NCI-H82 treated with DMSO at 0.1 percent for 48 hours (cell line): ENCODE measurements at regions not wholly inside any gene's neighbourhood (a gene's known extent, or its start where the extent isn't known, plus 50 kb on each side); places are given as distances from the start of the nearest gene placed in this dataset.

Experiments
- DNase-seq: peaks from one replicate; lab custom pipeline; 2025; ENCODE audit not compliant: unreplicated experiment; lab: John Stamatoyannopoulos, UW

DNA sequence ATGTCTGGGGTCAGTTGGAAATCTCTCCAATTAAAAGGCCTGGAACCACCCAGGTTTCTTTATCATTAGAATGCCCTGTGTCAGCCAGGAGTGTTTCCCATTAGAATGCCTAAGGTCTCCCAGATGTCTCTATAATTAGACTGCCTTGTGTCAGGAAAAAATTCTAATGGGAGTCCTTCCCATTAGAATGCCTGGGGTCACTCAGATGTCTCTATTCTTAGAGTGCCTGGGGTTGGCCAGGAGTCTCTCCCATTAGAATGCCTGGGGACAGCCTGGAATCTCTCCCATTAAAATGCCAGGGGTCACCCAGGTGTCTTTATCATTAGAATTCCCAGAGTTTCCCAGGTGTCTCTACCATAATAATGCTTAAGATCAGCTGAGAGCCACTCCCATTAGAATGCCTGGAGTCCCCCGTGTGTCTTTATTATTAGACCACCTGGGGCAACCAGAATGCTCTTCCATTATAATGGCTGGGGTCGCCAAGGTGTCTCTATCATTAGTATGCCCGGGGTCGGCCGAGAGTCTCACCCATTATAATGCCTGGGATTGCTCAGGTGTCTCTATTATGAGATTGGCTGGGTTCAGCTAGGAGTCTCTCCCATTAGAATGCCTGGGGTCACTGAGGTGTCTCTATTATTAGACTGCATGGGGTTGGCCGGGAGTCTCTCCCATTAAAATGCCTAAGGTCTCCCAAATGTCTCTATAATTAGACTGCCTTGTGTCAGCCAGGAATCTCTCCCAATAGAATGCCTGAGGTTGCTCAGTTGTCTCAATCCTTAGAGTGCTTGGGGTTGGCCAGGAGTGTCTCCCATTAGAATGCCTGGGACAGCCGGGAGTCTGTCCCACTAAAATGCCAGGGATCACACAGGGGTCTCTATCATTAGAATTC lies 2254.6 kb downstream of the TP53TG3F start:
- DNase-seq = no peak

GRCh38 chr16:35714665-35715064 lies 2255.3 kb downstream of the TP53TG3F start:
- no peak for DNase-seq

DNA sequence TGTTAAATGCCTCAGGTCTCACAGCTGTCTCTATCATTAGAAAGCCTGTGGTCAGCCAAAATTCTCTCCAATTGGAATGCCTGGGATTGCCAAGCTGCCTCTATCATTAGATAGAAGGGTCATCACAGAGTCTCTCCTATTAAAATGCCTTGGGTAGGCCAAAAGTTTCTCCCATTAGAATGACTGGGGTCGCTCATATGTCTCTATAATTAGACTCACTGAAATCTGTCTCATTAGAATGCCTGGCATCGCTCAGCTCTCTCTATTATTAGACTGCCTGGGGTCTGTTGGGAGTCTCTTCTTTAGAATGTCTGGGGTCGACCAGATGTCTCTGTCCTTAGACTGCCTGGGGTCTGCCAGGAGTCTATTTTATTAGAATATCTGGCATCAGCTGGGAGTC lies 2265.1 kb downstream of the TP53TG3F start:
- DNase-seq = no peak

DNA sequence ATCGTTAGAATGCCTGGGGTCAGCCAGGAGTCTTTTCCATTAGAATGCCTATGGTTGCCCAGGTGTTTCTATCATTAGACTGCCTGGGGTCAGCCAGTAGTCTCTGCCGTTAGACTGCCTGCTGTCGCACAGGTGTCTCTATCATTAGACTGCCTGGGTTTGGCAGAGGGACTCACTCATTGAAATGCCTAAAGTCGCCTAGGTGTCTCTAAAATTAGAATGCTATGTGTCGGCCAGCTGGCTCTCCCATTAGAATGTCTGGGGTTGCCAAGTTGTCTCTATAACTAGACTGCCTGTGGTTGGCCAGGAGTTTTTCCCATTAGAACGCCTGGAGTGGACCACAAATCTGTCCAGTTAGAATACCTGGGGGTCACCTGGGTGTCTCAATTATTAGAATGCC lies 2266.5 kb downstream of the TP53TG3F start:
- DNase-seq = no peak

GRCh38 chr16:35730251-35730650 lies 2270.8 kb downstream of the TP53TG3F start:
- DNase-seq = no peak

- no peak for DNase-seq
Measured at GRCh38 chr16:35731341-35732040, 2272.1 kb downstream of the TP53TG3F start.

- no peak for DNase-seq
Measured at GRCh38 chr16:35732046-35732810, 2272.8 kb downstream of the TP53TG3F start.

DNA sequence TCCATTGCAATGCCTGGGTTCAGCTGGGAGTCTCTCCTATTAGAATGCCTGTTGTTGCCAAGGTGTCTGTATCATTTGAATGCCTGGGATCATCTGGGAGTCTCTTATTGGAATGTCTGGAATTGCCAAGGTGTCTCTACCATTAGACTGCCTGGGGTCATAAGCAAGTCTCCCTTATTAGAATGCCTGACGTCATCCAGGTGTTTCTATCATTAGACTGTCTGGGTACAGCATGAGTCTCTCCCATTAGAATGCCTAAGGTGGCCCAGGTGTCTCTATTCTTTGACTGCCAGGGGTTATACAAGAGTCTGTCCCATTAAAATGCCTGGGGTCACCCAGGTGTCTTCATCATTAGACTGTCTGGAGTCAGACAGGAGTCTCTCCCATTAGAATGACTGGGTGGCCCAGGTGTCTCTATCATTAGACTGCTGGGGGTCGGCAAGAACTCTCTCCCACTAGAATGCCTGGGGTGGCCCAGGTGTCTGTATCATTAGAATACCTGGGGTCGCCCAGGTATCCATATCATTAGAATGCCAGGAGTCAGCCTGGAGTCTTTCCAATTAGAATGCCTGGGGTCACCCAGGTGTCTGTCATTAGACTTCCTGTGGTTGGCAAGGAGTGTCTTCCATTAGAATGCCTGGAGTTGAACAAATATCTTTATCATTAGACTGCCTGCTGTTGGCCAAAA lies 2274.0 kb downstream of the TP53TG3F start:
- no peak for DNase-seq

GRCh38 chr16:35733971-35734702 lies 2274.7 kb downstream of the TP53TG3F start:
- DNase-seq = no peak

DNA sequence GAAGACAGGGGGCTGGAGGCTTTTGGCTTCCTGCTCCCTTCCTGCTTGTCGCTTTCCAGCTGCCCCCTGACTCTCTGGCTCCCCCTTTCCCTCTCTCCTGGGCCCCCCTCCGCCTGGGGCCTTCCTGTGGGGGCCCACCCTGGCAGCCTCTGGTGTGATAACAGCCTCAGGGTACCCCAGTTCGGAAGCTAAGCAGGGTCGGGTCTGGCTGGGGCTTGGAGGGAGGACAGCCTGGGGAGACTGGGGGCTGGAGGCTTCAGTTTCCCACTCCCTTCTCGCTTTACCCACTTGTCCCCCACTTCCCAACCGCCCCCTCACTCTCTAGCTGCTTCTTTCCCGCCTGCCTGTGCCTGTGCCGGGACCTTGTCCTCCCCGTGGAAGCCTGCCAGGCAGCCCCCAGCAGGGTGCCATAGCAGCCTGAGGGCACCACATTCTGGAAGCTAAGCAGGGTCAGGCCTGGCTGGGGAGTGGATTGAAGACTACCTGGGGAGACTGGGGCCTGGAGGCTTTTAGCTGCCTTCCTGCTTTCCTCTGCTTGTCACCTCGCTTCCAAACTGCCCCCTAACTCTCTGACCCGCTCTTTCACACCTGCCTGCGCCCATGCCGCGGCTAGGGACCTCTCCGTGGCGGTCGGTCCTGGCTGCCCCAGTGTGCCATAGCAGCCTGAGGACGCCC lies 2275.5 kb downstream of the TP53TG3F start:
- no peak for DNase-seq

- DNase-seq = no peak
Measured at GRCh38 chr16:35735403-35736251, 2276.2 kb downstream of the TP53TG3F start.

DNA sequence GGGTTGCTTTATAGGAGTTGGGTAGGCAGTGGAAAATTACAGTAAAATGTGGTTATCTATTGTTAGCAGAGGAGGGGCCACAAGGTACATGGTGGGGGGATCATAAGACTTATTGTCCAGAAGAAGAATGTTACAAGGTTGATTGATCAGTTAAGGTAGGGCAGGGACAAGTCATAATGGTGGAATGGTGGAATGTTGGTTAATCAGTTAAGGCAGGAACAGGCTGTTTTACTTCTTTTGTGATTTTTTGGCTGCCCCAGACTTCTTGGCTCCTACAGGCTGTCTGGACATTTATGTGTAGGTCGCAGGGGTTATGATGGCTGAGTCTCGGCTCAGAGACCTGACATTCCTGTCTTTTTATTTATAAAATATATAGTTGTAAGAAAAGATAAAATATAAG lies 2277.1 kb downstream of the TP53TG3F start:
- no peak for DNase-seq

GRCh38 chr16:35737076-35737475 lies 2277.7 kb downstream of the TP53TG3F start:
- no peak for DNase-seq

- no peak for DNase-seq
Measured at GRCh38 chr16:35741546-35741945, 2282.1 kb downstream of the TP53TG3F start.

GRCh38 chr16:35743101-35743692 lies 2283.8 kb downstream of the TP53TG3F start:
- DNase-seq = no peak

GRCh38 chr16:35744084-35744483 lies 2284.7 kb downstream of the TP53TG3F start:
- DNase-seq = no peak

DNA sequence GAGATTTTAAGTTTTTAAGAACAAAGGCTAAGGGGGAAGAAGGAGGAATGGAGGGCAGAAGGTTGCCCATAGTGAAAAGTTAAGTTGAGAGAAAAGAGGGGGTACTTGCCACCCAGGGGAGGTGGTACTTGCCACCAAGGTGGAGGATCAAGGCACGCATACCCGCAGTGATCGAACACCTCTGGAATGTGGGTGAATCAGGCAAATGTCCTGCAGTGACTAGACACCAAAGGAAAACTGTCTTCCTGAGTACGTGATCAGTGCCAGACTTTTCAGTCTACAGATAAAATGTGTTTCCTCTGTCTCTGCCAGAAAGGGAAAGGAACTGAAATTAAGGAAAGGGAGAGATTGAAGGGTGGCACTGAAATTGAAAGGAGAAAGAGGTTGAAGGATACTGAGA lies 2285.3 kb downstream of the TP53TG3F start:
- DNase-seq = no peak

DNA sequence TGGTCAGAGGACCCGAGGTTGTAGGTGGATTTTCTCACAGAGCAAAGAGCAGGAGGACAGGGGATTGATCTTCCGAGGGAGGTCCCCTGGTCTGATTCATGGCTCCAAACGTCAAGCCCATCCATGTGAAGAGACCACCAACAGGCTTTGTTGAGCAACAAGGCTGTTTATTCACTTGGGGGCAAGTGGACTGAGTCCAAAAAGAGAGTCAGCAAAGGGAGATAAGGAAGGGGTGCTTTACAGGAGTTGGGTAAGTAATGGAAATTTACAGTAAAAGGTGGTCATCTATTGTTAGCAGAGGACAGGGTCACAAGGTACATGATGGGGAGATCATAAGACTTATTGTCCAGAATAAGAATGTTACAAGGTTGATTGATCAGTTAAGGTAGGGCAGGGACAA lies 2285.8 kb downstream of the TP53TG3F start:
- no peak for DNase-seq
